ENCODE measurements at regions not wholly inside any gene's neighbourhood (a gene's known extent, or its start where the extent isn't known, plus 50 kb on each side); places are given as distances from the start of the nearest gene placed in this dataset.

DNA sequence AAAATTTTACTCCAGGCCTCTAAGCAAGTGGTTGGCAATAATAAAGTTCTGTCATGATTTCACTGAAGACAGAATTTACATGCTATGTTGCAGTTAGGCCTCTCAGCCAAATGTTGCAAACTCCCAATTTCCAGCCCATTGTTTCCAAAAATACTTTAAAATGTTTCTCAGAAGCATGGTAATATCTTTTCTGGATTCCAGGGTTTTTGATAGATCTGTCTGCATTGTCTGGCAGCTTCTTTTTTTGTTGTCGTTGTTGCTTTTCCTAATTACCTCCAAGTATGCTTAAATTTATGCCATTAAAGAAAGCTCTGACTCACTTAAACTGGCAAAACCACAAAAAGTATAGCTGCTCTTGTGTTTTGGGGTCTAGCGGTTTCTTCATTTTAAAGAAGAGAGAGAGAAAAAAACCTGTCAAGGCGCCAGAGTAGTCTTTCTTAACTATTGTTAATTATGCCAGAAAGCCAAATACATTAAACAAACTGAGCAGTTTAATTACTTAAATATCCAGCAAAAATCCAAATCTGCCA, 97.0 kb downstream of the AGTR2 start:
- H3K4me3 Mint-ChIP-seq = no peak overlapping the region
- no peaks in the 10 kb centered on the region for H3K9me3 Mint-ChIP-seq

DNA sequence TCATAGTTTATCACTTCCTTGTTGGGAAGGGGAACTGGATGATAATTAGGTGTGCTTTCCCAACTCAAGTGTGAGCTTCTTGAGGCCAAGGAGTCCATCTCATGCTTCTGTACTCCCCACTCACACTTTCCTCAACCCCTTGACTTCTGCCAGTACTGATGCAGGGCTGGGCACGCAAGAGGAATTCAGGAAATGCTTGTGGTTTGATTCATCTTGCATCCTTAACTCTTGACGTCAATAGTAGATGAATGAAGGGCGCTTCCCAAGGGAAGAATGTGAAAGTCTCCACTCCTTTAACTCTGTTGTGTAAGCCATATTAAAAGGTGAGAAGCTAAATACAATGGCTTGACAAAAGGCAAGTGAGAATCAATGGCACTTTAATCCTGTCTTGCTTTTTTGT, 101.8 kb downstream of the AGTR2 start:
- no peaks in the 10 kb centered on the region for H3K9me3 Mint-ChIP-seq
- ChIA-PET POLR2A (no interaction called here), CTCF (no interaction called here)
- TF ChIP-seq, protein P1, sequence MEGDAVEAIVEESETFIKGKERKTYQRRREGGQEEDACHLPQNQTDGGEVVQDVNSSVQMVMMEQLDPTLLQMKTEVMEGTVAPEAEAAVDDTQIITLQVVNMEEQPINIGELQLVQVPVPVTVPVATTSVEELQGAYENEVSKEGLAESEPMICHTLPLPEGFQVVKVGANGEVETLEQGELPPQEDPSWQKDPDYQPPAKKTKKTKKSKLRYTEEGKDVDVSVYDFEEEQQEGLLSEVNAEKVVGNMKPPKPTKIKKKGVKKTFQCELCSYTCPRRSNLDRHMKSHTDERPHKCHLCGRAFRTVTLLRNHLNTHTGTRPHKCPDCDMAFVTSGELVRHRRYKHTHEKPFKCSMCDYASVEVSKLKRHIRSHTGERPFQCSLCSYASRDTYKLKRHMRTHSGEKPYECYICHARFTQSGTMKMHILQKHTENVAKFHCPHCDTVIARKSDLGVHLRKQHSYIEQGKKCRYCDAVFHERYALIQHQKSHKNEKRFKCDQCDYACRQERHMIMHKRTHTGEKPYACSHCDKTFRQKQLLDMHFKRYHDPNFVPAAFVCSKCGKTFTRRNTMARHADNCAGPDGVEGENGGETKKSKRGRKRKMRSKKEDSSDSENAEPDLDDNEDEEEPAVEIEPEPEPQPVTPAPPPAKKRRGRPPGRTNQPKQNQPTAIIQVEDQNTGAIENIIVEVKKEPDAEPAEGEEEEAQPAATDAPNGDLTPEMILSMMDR (IDR thresholded peaks at IDR 0.05) = no peak
- no peaks in the 10 kb centered on the region for H3K36me3 Mint-ChIP-seq (ENCODE audit: low read depth)
- H3K27me3 Mint-ChIP-seq = no peaks in the 10 kb centered on the region
- no peaks in the 10 kb centered on the region for H3K4me1 Mint-ChIP-seq (ENCODE audit: low read depth)
- intact Hi-C loops (cut with micrococcal nuclease) = no loop called here
- H3K4me3 Mint-ChIP-seq = no peak overlapping the region
- no peak for ATAC-seq
- no peak overlapping the region for H3K27ac Mint-ChIP-seq
- DNase-seq = no peak

More for the DNA sequence above, 97.0 kb downstream of the AGTR2 start:
- Mint-ChIP-seq H3K27ac (no peak overlapping the region), H3K4me1 (ENCODE audit: low read depth) (no peaks in the 10 kb centered on the region), H3K36me3 (ENCODE audit: low read depth) (no peaks in the 10 kb centered on the region), H3K27me3 (no peaks in the 10 kb centered on the region)
- TF ChIP-seq, protein P1 (IDR thresholded peaks at IDR 0.05) = no peak
- no peak for ATAC-seq
- ChIA-PET POLR2A (no interaction called here), CTCF (no interaction called here)
- intact Hi-C loops (cut with micrococcal nuclease) = no loop called here
- no peak for DNase-seq

DNA sequence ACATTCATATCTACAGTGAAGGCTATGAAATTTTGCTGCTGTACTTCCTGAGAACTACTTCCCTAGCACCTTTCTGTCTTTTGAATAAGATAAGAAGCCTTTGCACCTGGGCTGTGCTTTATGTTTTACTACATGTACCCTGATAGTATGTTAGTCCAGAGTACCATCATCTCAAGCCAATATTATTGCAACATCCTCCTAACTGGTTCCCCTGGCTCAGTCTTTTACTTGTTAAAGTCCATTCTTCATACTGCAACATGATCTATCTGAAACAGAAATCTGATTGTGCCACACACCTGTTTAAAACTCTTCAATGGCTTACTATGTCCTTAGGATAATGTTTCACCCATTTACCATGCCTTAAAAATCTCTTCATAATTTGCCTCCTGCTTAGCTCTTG, 102.3 kb downstream of the AGTR2 start:
- no peaks in the 10 kb centered on the region for H3K4me1 Mint-ChIP-seq (ENCODE audit: low read depth)
- CTCF ChIA-PET = no interaction called here
- no peak overlapping the region for H3K27ac Mint-ChIP-seq
- no peaks in the 10 kb centered on the region for H3K9me3 Mint-ChIP-seq
- DNase-seq (no peak), ATAC-seq (no peak)
- H3K4me3 Mint-ChIP-seq = no peak overlapping the region
- no peaks in the 10 kb centered on the region for H3K27me3 Mint-ChIP-seq
- intact Hi-C loops (cut with micrococcal nuclease) = no loop called here
- H3K36me3 Mint-ChIP-seq (ENCODE audit: low read depth) = no peaks in the 10 kb centered on the region
- POLR2A ChIA-PET = no interaction called here
- TF ChIP-seq, protein P1 (IDR thresholded peaks at IDR 0.05) = no peak

DNA sequence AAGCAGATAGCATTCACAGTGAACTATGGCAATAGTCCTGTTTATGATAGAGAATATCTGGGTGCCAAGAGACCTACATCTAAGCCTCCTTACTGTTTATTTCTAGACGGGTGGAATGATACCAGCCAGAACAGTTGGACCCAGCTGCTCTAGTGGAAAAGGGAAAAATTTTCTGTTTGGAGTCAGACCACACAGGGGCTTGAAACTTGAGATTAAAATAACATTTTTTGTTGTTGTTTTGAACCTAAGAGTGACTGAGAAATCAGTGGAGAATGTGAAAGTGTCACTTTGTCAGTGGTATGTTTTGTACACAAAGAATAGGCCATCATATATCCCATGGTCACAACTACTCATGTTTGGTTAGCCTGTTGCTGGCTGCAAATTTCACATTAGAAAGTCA, 105.7 kb downstream of the AGTR2 start:
- no peaks in the 10 kb centered on the region for H3K36me3 Mint-ChIP-seq (ENCODE audit: low read depth)
- H3K27me3 Mint-ChIP-seq = no peaks in the 10 kb centered on the region
- H3K4me3 Mint-ChIP-seq = no peak overlapping the region
- intact Hi-C loops (cut with micrococcal nuclease) = no loop called here
- CTCF ChIA-PET = interaction anchor here (0.6 kb wide), 1 partner anchor 1893 kb away, joined by 3 read pairs; no protein-coding TSS in a partner anchor
- POLR2A ChIA-PET = no interaction called here
- no peaks in the 10 kb centered on the region for H3K4me1 Mint-ChIP-seq (ENCODE audit: low read depth)
- no peaks in the 10 kb centered on the region for H3K9me3 Mint-ChIP-seq
- no peak overlapping the region for H3K27ac Mint-ChIP-seq
- TF ChIP-seq, protein P1 (IDR thresholded peaks at IDR 0.05) = no peak
- no peak for DNase-seq
- no peak for ATAC-seq

- CTCF ChIA-PET = no interaction called here
- POLR2A ChIA-PET = no interaction called here
- Mint-ChIP-seq H3K27ac (no peak overlapping the region), H3K4me3 (no peak overlapping the region), H3K4me1 (ENCODE audit: low read depth) (no peaks in the 10 kb centered on the region), H3K36me3 (ENCODE audit: low read depth) (no peaks in the 10 kb centered on the region), H3K9me3 (no peaks in the 10 kb centered on the region), H3K27me3 (no peaks in the 10 kb centered on the region)
- DNase-seq (no peak), ATAC-seq (no peak)
- TF ChIP-seq, protein P1 (IDR thresholded peaks at IDR 0.05) = no peak
- intact Hi-C loops (cut with micrococcal nuclease) = no loop called here
Measured at GRCh38 chrX:116277351-116278225, 107.0 kb downstream of the AGTR2 start.

Data from activated CD8-positive, alpha-beta T cell treated with anti-CD3 and anti-CD28 coated beads for 36 hours (primary cell).